Mesothelial cell of epicardium (in vitro differentiated cells): ENCODE measurements at regions not wholly inside any gene's neighbourhood (a gene's known extent, or its start where the extent isn't known, plus 50 kb on each side); places are given as distances from the start of the nearest gene placed in this dataset.
"Not testable (repeated sequence)": the region's sequence is repeated elsewhere in the genome, so short reads cannot be mapped to it uniquely, and the experiment has no call there.

Experiments
- DNase-seq, 2 experiments: peaks; one replicate each; pipeline ENCODE4 v3.0.0; 2021; ENCODE audit warnings: low spot score in 2 of 2; ENCODE audit not compliant: unreplicated experiment in 2 of 2
- H3K27ac Mint-ChIP-seq: 2 replicates; pipeline ENCODE4 v1.8.0; 2021; ENCODE audit warnings: mixed read lengths
- H3K27me3 Mint-ChIP-seq: 2 replicates; pipeline ENCODE4 v1.8.0; 2021; ENCODE audit warnings: low read depth, mixed read lengths
- H3K36me3 Mint-ChIP-seq: 2 replicates; pipeline ENCODE4 v1.8.0; 2021; ENCODE audit warnings: mixed read lengths
- H3K4me1 Mint-ChIP-seq: 2 replicates; pipeline ENCODE4 v1.8.0; 2021; ENCODE audit warnings: mixed read lengths
- H3K4me3 Mint-ChIP-seq: 2 replicates; pipeline ENCODE4 v1.8.0; 2021; ENCODE audit warnings: mild to moderate bottlenecking, moderate library complexity, mixed read lengths
- H3K9me3 Mint-ChIP-seq: 2 replicates; pipeline ENCODE4 v1.8.0; 2021; ENCODE audit warnings: mixed read lengths
- TF ChIP-seq, protein P1 (sequence below): fragments of 200-600 bp; sonication (generic); IDR thresholded peaks from one replicate; pipeline ENCODE4 v1.5.0; 2021; ENCODE audit warnings: antibody characterized with exemption; ENCODE audit not compliant: unreplicated experiment

DNA sequence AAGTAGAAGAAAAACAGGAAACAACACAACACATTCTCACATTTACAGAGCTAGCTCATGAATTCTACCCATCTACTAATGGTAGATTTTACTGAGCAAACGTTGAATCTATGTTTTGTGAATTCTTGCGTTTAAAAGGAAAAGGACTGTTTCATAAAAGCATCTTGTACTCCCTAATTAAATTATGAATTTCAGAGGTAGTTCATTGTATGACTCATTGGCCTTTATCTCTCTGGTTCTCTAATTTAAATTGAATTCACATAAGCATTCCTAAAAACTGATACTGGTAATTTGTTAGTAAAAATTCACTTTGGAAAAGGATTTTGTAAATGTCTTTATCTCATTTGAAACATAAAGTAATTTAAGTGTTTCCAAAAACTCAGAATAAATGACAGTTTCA, 687.3 kb downstream of the BRINP3 start:
- Mint-ChIP-seq H3K9me3 (peaks cover 7% of the 10 kb centered on the region), H3K4me1 (no peaks in the 10 kb centered on the region), H3K27ac (no peak overlapping the region), H3K4me3 (no peak overlapping the region), H3K36me3 (no peaks in the 10 kb centered on the region), H3K27me3 (peaks cover 2% of the 10 kb centered on the region)
- DNase-seq: no peak
- TF ChIP-seq, protein P1, sequence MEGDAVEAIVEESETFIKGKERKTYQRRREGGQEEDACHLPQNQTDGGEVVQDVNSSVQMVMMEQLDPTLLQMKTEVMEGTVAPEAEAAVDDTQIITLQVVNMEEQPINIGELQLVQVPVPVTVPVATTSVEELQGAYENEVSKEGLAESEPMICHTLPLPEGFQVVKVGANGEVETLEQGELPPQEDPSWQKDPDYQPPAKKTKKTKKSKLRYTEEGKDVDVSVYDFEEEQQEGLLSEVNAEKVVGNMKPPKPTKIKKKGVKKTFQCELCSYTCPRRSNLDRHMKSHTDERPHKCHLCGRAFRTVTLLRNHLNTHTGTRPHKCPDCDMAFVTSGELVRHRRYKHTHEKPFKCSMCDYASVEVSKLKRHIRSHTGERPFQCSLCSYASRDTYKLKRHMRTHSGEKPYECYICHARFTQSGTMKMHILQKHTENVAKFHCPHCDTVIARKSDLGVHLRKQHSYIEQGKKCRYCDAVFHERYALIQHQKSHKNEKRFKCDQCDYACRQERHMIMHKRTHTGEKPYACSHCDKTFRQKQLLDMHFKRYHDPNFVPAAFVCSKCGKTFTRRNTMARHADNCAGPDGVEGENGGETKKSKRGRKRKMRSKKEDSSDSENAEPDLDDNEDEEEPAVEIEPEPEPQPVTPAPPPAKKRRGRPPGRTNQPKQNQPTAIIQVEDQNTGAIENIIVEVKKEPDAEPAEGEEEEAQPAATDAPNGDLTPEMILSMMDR: no peak

- no peaks in the 10 kb centered on the region for H3K27me3 Mint-ChIP-seq
- TF ChIP-seq, protein P1: no peak
- no peak for DNase-seq
- no peak overlapping the region for H3K27ac Mint-ChIP-seq
- H3K4me1 Mint-ChIP-seq: peaks cover 9% of the 10 kb centered on the region
- H3K9me3 Mint-ChIP-seq: no peaks in the 10 kb centered on the region
- H3K36me3 Mint-ChIP-seq: no peaks in the 10 kb centered on the region
- no peak overlapping the region for H3K4me3 Mint-ChIP-seq
Observed at GRCh38 chr1:189803364-189803763, 674.3 kb downstream of the BRINP3 start.

DNA sequence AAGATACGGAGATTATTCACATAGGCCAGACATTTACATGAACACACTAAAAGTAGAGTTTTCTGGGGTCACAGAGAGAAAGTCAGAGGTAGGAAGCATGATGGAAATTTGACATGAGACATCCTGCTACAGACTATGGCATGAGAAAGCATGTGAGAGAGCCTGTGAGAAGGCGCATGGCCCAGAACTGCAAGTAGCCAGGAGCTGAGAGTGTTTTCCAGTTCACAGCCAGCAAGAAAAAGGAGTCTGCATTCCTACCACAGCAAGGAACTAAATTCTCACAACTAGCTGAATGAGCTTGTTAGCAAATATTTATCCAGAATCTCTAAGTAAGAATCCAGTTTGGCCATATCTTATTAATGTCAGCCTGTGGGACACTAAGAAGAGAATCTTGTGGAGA, 673.3 kb downstream of the BRINP3 start:
- Mint-ChIP-seq H3K4me1 (peaks cover 9% of the 10 kb centered on the region), H3K9me3 (no peaks in the 10 kb centered on the region), H3K27ac (no peak overlapping the region), H3K4me3 (no peak overlapping the region), H3K36me3 (no peaks in the 10 kb centered on the region), H3K27me3 (no peaks in the 10 kb centered on the region)
- no peak for DNase-seq
- TF ChIP-seq, protein P1: no peak

GRCh38 chr1:189805735-189806134, 671.9 kb downstream of the BRINP3 start:
- TF ChIP-seq, protein P1: no peak
- no peak overlapping the region for H3K4me3 Mint-ChIP-seq

GRCh38 chr1:189810639-189811038, 667.0 kb downstream of the BRINP3 start:
- H3K27me3 Mint-ChIP-seq, DNase-seq, H3K36me3 Mint-ChIP-seq, H3K4me1 Mint-ChIP-seq, H3K27ac Mint-ChIP-seq, H3K9me3 Mint-ChIP-seq, H3K4me3 Mint-ChIP-seq: not testable (repeated sequence)

More at GRCh38 chr1:189805735-189806134, 671.9 kb downstream of the BRINP3 start:
- Mint-ChIP-seq H3K27ac (no peak overlapping the region), H3K9me3 (no peaks in the 10 kb centered on the region), H3K4me1 (peaks cover 13% of the 10 kb centered on the region), H3K27me3 (no peaks in the 10 kb centered on the region), H3K36me3 (no peaks in the 10 kb centered on the region)
- no peak for DNase-seq

- peaks cover 4% of the 10 kb centered on the region for H3K4me1 Mint-ChIP-seq
- no peaks in the 10 kb centered on the region for H3K36me3 Mint-ChIP-seq
- DNase-seq: no peak
- H3K27me3 Mint-ChIP-seq: no peaks in the 10 kb centered on the region
- TF ChIP-seq, protein P1: no peak
- H3K27ac Mint-ChIP-seq: no peak overlapping the region
- H3K9me3 Mint-ChIP-seq: no peaks in the 10 kb centered on the region
- no peak overlapping the region for H3K4me3 Mint-ChIP-seq
Observed at GRCh38 chr1:189811960-189812359, 665.7 kb downstream of the BRINP3 start.
